Keratinocyte (primary cell): ENCODE measurements at regions not wholly inside any gene's neighbourhood (a gene's known extent, or its start where the extent isn't known, plus 50 kb on each side); places are given as distances from the start of the nearest gene placed in this dataset.

Experiments used
- EZH2 ChIP-seq: IDR thresholded peaks from one replicate; pipeline ENCODE4 v1.6.1; 2012; ENCODE audit warnings: inconsistent platforms, mild to moderate bottlenecking, low read length, moderate library complexity
- TF ChIP-seq, protein P1 (sequence below), 3 experiments: IDR thresholded peaks in 1 of 3; conservative IDR thresholded peaks in 1 of 3; optimal IDR thresholded peaks in 1 of 3; 2 replicates in 2 of 3; 3 replicates in 1 of 3; pipeline versions ENCODE3 to v1.5.1; 2011; ENCODE audit warnings: low read length in 3 of 3, mild to moderate bottlenecking in 3 of 3, moderate library complexity in 2 of 3, control low read depth in 1 of 3, inconsistent platforms in 1 of 3; ENCODE audit not compliant: insufficient read depth in 2 of 3; ENCODE audit errors: extremely low read depth in 1 of 3

- TF ChIP-seq EZH2 = no peak
- TF ChIP-seq, protein P1, sequence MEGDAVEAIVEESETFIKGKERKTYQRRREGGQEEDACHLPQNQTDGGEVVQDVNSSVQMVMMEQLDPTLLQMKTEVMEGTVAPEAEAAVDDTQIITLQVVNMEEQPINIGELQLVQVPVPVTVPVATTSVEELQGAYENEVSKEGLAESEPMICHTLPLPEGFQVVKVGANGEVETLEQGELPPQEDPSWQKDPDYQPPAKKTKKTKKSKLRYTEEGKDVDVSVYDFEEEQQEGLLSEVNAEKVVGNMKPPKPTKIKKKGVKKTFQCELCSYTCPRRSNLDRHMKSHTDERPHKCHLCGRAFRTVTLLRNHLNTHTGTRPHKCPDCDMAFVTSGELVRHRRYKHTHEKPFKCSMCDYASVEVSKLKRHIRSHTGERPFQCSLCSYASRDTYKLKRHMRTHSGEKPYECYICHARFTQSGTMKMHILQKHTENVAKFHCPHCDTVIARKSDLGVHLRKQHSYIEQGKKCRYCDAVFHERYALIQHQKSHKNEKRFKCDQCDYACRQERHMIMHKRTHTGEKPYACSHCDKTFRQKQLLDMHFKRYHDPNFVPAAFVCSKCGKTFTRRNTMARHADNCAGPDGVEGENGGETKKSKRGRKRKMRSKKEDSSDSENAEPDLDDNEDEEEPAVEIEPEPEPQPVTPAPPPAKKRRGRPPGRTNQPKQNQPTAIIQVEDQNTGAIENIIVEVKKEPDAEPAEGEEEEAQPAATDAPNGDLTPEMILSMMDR (optimal IDR thresholded peaks at IDR 0.05 in 1 of 3, IDR thresholded peaks at IDR 0.05 in 1 of 3, conservative IDR thresholded peaks at IDR 0.05 in 1 of 3; ENCODE audit: extremely low read depth in 1 of 3, insufficient read depth in 2 of 3, low read length in 3 of 3) = no peak
Measured at GRCh38 chr5:38093855-38094254, 164.5 kb upstream of the EGFLAM start.
